K562 (cell line): ENCODE measurements at regions not wholly inside any gene's neighbourhood (a gene's known extent, or its start where the extent isn't known, plus 50 kb on each side); places are given as distances from the start of the nearest gene placed in this dataset.

Experiments used
- DMBX1 ChIP-seq: fragments of 250-450 bp; sonication (Bioruptor Pico); IDR thresholded peaks from 2 replicates; pipeline ENCODE4 v1.8.0; 2022; ENCODE audit warnings: inconsistent platforms, mild to moderate bottlenecking, moderate library complexity, borderline replicate concordance
- EHMT2 ChIP-seq: fragments of 450-650 bp; IDR thresholded peaks from 2 replicates; pipeline ENCODE4 v1.6.1; 2018; ENCODE audit warnings: antibody characterized with exemption
- FOSL1 ChIP-seq: fragments of 200-800 bp; sonication (Bioruptor generic); conservative IDR thresholded peaks from 2 replicates; pipeline ENCODE4 v1.6.1; 2016; ENCODE audit warnings: missing genetic modification characterization, missing compliant biosample characterization
- GTF2F1 ChIP-seq: IDR thresholded peaks from 2 replicates; pipeline ENCODE4 v1.6.1; 2011; ENCODE audit warnings: low read depth, low read length, improper control_type of control experiment
- HBP1 ChIP-seq: fragments of 450-650 bp; formaldehyde crosslinking; IDR thresholded peaks from 2 replicates; pipeline ENCODE4 v1.4.0; 2022; ENCODE audit warnings: missing genetic modification characterization
- ILF3 ChIP-seq: fragments of 450-650 bp; IDR thresholded peaks from 2 replicates; pipeline ENCODE4 v1.6.1; 2018; ENCODE audit warnings: antibody characterized with exemption, mild to moderate bottlenecking, moderate library complexity, borderline replicate concordance
- MTF1 ChIP-seq: fragments of 250-450 bp; sonication (Bioruptor Pico); IDR thresholded peaks from 2 replicates; pipeline ENCODE4 v1.9.0; 2021; ENCODE audit warnings: moderate library complexity, mild to moderate bottlenecking, inconsistent platforms, borderline replicate concordance
- NR2C1 ChIP-seq, 2 experiments: fragments of 450-650 bp; IDR thresholded peaks; 2 replicates each; pipeline ENCODE4 v1.6.1; 2017; ENCODE audit warnings: mild to moderate bottlenecking in 2 of 2, antibody characterized with exemption in 1 of 2, inconsistent platforms in 1 of 2, missing compliant biosample characterization in 1 of 2, missing genetic modification characterization in 1 of 2
- PHF20 ChIP-seq: fragments of 450-650 bp; IDR thresholded peaks from 2 replicates; pipeline ENCODE4 v1.6.1; 2018; ENCODE audit not compliant: partially characterized antibody
- PTTG1 ChIP-seq: fragments of 450-650 bp; IDR thresholded peaks from 2 replicates; pipeline ENCODE4 v1.6.1; 2016; ENCODE audit warnings: low read depth, mild to moderate bottlenecking, missing genetic modification characterization, missing compliant biosample characterization
- SMARCB1 ChIP-seq: IDR thresholded peaks from 2 replicates; pipeline ENCODE4 v1.6.1; 2011; ENCODE audit warnings: improper control_type of control experiment, low read depth; ENCODE audit not compliant: insufficient read length
- USF2 ChIP-seq: sonication (generic); formaldehyde crosslinking; IDR thresholded peaks from 2 replicates; pipeline ENCODE4 v1.5.0; 2020; ENCODE audit warnings: missing genetic modification reagents
- ZBTB1 ChIP-seq: sonication (generic); formaldehyde crosslinking; IDR thresholded peaks from 2 replicates; pipeline ENCODE4 v1.8.1; 2023; ENCODE audit warnings: missing genetic modification reagents, low read depth, mild to moderate bottlenecking, borderline replicate concordance
- ZFP1 ChIP-seq: fragments of 450-650 bp; formaldehyde crosslinking; IDR thresholded peaks from 2 replicates; pipeline ENCODE4 v1.4.0; 2020; ENCODE audit warnings: mild to moderate bottlenecking, mixed read lengths
- ZNF217 ChIP-seq: sonication (generic); formaldehyde crosslinking; IDR thresholded peaks from 2 replicates; pipeline ENCODE4 v1.8.0; 2022; ENCODE audit warnings: mild to moderate bottlenecking, missing genetic modification reagents
- ZNF584 ChIP-seq: fragments of 200-800 bp; sonication (Bioruptor generic); IDR thresholded peaks from 2 replicates; pipeline ENCODE4 v1.6.1; 2016; ENCODE audit warnings: low read depth, mild to moderate bottlenecking, missing genetic modification characterization, missing compliant biosample characterization
- ZNF592 ChIP-seq: fragments of 450-650 bp; IDR thresholded peaks from 2 replicates; pipeline ENCODE4 v1.6.1; 2017; ENCODE audit warnings: antibody characterized with exemption, mild to moderate bottlenecking
- ZNF639 ChIP-seq, 2 experiments: fragments of 200-800 bp in 1 of 2; sonication (Bioruptor generic) in 1 of 2; sonication (generic) in 1 of 2; formaldehyde crosslinking in 1 of 2; IDR thresholded peaks in 1 of 2; conservative IDR thresholded peaks in 1 of 2; 2 replicates each; pipeline versions ENCODE4 v1.5.0 to v1.6.1; 2016 to 2020; ENCODE audit warnings: missing compliant biosample characterization in 1 of 2, missing genetic modification characterization in 1 of 2, missing genetic modification reagents in 1 of 2
- ZNF644 ChIP-seq: fragments of 200-800 bp; sonication (Bioruptor generic); IDR thresholded peaks from 2 replicates; pipeline ENCODE4 v1.6.1; 2016; ENCODE audit warnings: low read depth, missing genetic modification characterization, missing compliant biosample characterization

GRCh38 chr7:66500087-66500486 is 128.6 kb upstream of the KCTD7 start (continued):
- TF ChIP-seq ZNF592 (peak; percentile 83), ZBTB1 (CRISPR knock-in tag) (no peak), ZFP1 (CRISPR knock-in tag) (no peak), GTF2F1 (no peak), NR2C1 (IDR thresholded peaks at IDR 0.05) (no peak), NR2C1 (tag; IDR thresholded peaks at IDR 0.05) (peak; percentile 63; the same call in 1 of the 2 replicates), ILF3 (no peak), PHF20 (peak; percentile 70), EHMT2 (peak; percentile 53; the same call in 1 of the 2 replicates), ZNF644 (peak; percentile 72), FOSL1 (tag) (peak; percentile 38; the same call in 1 of the 2 replicates), ZNF639 (CRISPR knock-in tag; conservative IDR thresholded peaks at IDR 0.05 in 1 of 2, IDR thresholded peaks at IDR 0.05 in 1 of 2) (peak in 1 of 2 experiments; percentile 62; a peak in 1 of 4 replicates), MTF1 (CRISPR knock-in tag) (no peak), DMBX1 (CRISPR knock-in tag) (peak; percentile 73), ZNF217 (CRISPR knock-in tag) (no peak), SMARCB1 (no peak), USF2 (CRISPR knock-in tag) (peak; percentile 86), ZNF584 (CRISPR knock-in tag) (peak; percentile 68; the same call in 1 of the 2 replicates), PTTG1 (tag) (peak; percentile 17; the same call in 1 of the 2 replicates), HBP1 (CRISPR knock-in tag) (no peak)
